ENCODE measurements at regions not wholly inside any gene's neighbourhood (a gene's known extent, or its start where the extent isn't known, plus 50 kb on each side); places are given as distances from the start of the nearest gene placed in this dataset.

DNA sequence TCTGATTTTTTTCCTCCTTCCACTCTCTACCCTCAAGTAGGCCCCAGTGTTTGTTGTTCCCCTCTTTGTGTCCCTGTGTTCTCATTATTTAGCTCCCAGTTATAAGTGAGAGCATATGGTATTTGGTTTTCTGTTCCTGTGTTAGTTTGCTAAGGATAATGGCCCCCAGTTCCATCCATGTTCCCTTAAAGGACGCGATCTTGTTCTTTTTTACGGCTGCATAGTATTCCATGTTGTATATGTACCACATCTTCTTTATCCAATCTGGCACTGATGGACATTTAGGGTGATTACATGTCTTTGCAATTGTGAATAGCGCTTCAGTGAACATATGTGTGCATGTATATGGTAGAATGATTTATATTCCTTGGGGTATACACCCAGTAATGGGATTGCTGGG, 54.5 kb upstream of the BTC start (continued):
- TF ChIP-seq, protein P1, sequence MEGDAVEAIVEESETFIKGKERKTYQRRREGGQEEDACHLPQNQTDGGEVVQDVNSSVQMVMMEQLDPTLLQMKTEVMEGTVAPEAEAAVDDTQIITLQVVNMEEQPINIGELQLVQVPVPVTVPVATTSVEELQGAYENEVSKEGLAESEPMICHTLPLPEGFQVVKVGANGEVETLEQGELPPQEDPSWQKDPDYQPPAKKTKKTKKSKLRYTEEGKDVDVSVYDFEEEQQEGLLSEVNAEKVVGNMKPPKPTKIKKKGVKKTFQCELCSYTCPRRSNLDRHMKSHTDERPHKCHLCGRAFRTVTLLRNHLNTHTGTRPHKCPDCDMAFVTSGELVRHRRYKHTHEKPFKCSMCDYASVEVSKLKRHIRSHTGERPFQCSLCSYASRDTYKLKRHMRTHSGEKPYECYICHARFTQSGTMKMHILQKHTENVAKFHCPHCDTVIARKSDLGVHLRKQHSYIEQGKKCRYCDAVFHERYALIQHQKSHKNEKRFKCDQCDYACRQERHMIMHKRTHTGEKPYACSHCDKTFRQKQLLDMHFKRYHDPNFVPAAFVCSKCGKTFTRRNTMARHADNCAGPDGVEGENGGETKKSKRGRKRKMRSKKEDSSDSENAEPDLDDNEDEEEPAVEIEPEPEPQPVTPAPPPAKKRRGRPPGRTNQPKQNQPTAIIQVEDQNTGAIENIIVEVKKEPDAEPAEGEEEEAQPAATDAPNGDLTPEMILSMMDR (conservative IDR thresholded peaks at IDR 0.05; ENCODE audit: low read depth in 2 of 2): no peak
- TF ChIP-seq POLR2AphosphoS5 (IDR thresholded peaks at IDR 0.05; ENCODE audit: low read depth) (no peak), STAT1 (IDR thresholded peaks at IDR 0.05; ENCODE audit: unreplicated experiment) (no peak), EZH2 (IDR thresholded peaks at IDR 0.05; ENCODE audit: low read depth, unreplicated experiment) (no peak), NANOG (IDR thresholded peaks at IDR 0.05; ENCODE audit: borderline replicate concordance) (no peak), JUNB (IDR thresholded peaks at IDR 0.05; ENCODE audit: unreplicated experiment) (no peak), CREB1 (CRISPR knock-in tag; IDR thresholded peaks at IDR 0.05; ENCODE audit: low read depth) (no peak), ZNF331 (CRISPR knock-in tag; IDR thresholded peaks at IDR 0.05; ENCODE audit: low read depth) (no peak), ZNF114 (CRISPR knock-in tag; IDR thresholded peaks at IDR 0.05) (no peak)
- TF ChIP-seq, protein P2, sequence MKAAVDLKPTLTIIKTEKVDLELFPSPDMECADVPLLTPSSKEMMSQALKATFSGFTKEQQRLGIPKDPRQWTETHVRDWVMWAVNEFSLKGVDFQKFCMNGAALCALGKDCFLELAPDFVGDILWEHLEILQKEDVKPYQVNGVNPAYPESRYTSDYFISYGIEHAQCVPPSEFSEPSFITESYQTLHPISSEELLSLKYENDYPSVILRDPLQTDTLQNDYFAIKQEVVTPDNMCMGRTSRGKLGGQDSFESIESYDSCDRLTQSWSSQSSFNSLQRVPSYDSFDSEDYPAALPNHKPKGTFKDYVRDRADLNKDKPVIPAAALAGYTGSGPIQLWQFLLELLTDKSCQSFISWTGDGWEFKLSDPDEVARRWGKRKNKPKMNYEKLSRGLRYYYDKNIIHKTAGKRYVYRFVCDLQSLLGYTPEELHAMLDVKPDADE (IDR thresholded peaks at IDR 0.05): no peak
- TF ChIP-seq, protein P3, sequence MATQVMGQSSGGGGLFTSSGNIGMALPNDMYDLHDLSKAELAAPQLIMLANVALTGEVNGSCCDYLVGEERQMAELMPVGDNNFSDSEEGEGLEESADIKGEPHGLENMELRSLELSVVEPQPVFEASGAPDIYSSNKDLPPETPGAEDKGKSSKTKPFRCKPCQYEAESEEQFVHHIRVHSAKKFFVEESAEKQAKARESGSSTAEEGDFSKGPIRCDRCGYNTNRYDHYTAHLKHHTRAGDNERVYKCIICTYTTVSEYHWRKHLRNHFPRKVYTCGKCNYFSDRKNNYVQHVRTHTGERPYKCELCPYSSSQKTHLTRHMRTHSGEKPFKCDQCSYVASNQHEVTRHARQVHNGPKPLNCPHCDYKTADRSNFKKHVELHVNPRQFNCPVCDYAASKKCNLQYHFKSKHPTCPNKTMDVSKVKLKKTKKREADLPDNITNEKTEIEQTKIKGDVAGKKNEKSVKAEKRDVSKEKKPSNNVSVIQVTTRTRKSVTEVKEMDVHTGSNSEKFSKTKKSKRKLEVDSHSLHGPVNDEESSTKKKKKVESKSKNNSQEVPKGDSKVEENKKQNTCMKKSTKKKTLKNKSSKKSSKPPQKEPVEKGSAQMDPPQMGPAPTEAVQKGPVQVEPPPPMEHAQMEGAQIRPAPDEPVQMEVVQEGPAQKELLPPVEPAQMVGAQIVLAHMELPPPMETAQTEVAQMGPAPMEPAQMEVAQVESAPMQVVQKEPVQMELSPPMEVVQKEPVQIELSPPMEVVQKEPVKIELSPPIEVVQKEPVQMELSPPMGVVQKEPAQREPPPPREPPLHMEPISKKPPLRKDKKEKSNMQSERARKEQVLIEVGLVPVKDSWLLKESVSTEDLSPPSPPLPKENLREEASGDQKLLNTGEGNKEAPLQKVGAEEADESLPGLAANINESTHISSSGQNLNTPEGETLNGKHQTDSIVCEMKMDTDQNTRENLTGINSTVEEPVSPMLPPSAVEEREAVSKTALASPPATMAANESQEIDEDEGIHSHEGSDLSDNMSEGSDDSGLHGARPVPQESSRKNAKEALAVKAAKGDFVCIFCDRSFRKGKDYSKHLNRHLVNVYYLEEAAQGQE (IDR thresholded peaks at IDR 0.05; ENCODE audit: unreplicated experiment): no peak

DNA sequence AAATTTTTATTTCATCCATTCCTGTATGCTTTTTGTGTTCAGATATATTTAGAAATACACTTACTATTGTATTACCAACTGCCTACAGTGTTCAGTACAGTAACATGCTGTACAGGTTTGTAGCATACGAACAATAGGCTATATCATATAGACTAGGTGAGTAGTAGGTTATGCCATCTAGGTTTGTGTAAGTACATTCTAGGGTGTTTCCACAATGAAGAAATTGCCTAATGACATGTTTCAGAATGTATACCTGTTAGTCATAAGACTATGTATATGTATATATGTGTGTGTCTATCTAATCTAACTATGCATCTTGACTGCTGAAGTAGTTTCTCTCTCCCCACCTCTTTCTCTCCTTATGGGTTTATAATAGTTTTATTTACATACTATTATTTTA, 51.5 kb upstream of the BTC start:
- Histone ChIP-seq H3K4me3 (no peak overlapping the region), H3K9me2 (ENCODE audit: insufficient read depth) (peaks cover 3% of the 10 kb centered on the region; the same call in 1 of the 2 replicates), H3K4me1 (ENCODE audit: insufficient read depth) (no peaks in the 10 kb centered on the region), H3K79me2 (replicated peaks; ENCODE audit: insufficient read depth) (no peaks in the 10 kb centered on the region), H3K27ac (ENCODE audit: low read depth) (no peak overlapping the region), H3K36me3 (ENCODE audit: insufficient read depth) (no peaks in the 10 kb centered on the region), H2AFZ (no peak overlapping the region), H3K4me2 (no peak overlapping the region), H3K27me3 (ENCODE audit: insufficient read depth) (no peaks in the 10 kb centered on the region), H4K20me1 (replicated peaks; ENCODE audit: insufficient read depth) (no peaks in the 10 kb centered on the region), H3F3A (replicated peaks; ENCODE audit: low read depth) (no peaks in the 10 kb centered on the region)
- no peak overlapping the region for H3K27ac Mint-ChIP-seq
- no peak for TF ChIP-seq ZNF331 (CRISPR knock-in tag; IDR thresholded peaks at IDR 0.05; ENCODE audit: low read depth)
- no peak for TF ChIP-seq JUNB (IDR thresholded peaks at IDR 0.05; ENCODE audit: unreplicated experiment)
- TF ChIP-seq STAT1 (IDR thresholded peaks at IDR 0.05; ENCODE audit: unreplicated experiment): no peak
- TF ChIP-seq, protein P3 (IDR thresholded peaks at IDR 0.05; ENCODE audit: unreplicated experiment): no peak
- TF ChIP-seq CREB1 (CRISPR knock-in tag; IDR thresholded peaks at IDR 0.05; ENCODE audit: low read depth): no peak
- no peak for TF ChIP-seq EZH2 (IDR thresholded peaks at IDR 0.05; ENCODE audit: low read depth, unreplicated experiment)
- no peak for TF ChIP-seq NANOG (IDR thresholded peaks at IDR 0.05; ENCODE audit: borderline replicate concordance)
- TF ChIP-seq, protein P1 (conservative IDR thresholded peaks at IDR 0.05; ENCODE audit: low read depth in 2 of 2): no peak
- no peak for TF ChIP-seq EZH2phosphoT487 (IDR thresholded peaks at IDR 0.05; ENCODE audit: unreplicated experiment)
- TF ChIP-seq, protein P2 (IDR thresholded peaks at IDR 0.05): no peak
- no peak for TF ChIP-seq ZNF114 (CRISPR knock-in tag; IDR thresholded peaks at IDR 0.05)
- H3K4me1 Mint-ChIP-seq: no peaks in the 10 kb centered on the region
- H3K27me3 Mint-ChIP-seq (ENCODE audit: insufficient read depth, low read depth, poor library complexity): peaks cover 6% of the 10 kb centered on the region
- ATAC-seq: no peak
- peaks cover 33% of the 10 kb centered on the region for H3K9me3 Mint-ChIP-seq
- no peak overlapping the region for H3K4me3 Mint-ChIP-seq
- DNase-seq (ENCODE audit: low spot score): no peak
- H3K36me3 Mint-ChIP-seq (ENCODE audit: low read depth): peaks cover 8% of the 10 kb centered on the region; the same call in 2 of the 3 replicates

Data from GM23338 (cell line).